Breast epithelium (tissue), 3 donors: ENCODE measurements at regions not wholly inside any gene's neighbourhood (a gene's known extent, or its start where the extent isn't known, plus 50 kb on each side); places are given as distances from the start of the nearest gene placed in this dataset.

Source experiments
- CTCF ChIP-seq, 3 donors: fragments of 450-650 bp; IDR thresholded peaks; one replicate each; pipeline ENCODE4 v1.5.1; 2016 to 2017; ENCODE audit warnings: antibody characterized with exemption in 3 of 3, mild to moderate bottlenecking in 3 of 3, moderate library complexity in 3 of 3
- POLR2A ChIP-seq: fragments of 450-650 bp; IDR thresholded peaks from one replicate; pipeline ENCODE4 v1.6.1; 2016; ENCODE audit warnings: antibody characterized with exemption, mild to moderate bottlenecking, moderate library complexity
- POLR2AphosphoS5 ChIP-seq, 3 donors: sonication (generic); formaldehyde crosslinking; IDR thresholded peaks; one replicate each; pipeline ENCODE4 v1.6.1; 2017; ENCODE audit warnings: antibody characterized with exemption in 3 of 3

- TF ChIP-seq CTCF (IDR thresholded peaks at IDR 0.05), result no peak
- TF ChIP-seq POLR2A, result no peak
- no peak for TF ChIP-seq POLR2AphosphoS5 (IDR thresholded peaks at IDR 0.05)
Observed at GRCh38 chr16:64202571-64202970, 919.3 kb downstream of the CDH11 start.
